ENCODE measurements at regions not wholly inside any gene's neighbourhood (a gene's known extent, or its start where the extent isn't known, plus 50 kb on each side); places are given as distances from the start of the nearest gene placed in this dataset.

DNA sequence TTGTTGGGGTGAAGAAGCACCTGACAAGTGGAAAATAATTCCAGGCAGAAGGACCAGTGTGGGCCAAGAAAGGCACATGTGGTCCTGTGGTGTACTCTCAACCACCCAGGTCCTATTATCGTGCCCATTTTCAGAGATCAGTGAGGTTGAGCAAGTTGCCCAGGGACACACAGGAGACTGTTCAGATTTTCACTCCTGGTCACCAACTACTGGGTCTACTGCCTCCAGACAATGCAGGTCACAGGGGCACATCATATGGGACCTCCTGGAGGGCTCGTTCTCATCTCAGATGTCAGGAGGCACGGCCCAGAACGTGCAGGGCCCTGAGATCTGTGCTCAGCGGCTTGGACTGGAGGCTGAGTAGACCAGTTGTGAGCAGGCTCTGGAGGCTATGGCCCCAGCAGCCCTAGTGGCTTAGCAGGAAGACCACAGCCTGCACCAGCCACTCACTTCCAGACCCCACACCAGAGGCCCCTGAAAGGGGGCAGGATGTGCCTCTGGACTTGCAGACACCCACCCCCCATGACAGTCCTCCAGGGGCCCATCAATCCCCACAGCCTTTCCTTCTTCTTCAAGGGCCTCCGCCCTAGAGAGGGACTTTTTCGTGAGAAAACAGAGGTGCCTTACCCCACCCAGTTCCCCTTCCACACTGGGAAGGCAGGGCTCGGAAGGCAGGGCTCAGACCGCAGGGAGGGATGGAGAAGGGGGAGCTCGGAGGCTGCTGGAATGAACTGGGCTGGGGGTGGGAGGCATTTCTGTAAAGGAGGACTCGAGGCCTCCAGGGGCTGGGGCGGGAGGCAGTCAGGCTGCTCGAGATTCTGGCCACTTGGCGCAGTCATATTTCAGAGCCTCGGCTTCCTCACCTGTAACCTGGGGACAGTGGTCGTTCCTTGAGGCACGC, 82.7 kb upstream of the NEURL1B start:
- TF ChIP-seq, protein P1, sequence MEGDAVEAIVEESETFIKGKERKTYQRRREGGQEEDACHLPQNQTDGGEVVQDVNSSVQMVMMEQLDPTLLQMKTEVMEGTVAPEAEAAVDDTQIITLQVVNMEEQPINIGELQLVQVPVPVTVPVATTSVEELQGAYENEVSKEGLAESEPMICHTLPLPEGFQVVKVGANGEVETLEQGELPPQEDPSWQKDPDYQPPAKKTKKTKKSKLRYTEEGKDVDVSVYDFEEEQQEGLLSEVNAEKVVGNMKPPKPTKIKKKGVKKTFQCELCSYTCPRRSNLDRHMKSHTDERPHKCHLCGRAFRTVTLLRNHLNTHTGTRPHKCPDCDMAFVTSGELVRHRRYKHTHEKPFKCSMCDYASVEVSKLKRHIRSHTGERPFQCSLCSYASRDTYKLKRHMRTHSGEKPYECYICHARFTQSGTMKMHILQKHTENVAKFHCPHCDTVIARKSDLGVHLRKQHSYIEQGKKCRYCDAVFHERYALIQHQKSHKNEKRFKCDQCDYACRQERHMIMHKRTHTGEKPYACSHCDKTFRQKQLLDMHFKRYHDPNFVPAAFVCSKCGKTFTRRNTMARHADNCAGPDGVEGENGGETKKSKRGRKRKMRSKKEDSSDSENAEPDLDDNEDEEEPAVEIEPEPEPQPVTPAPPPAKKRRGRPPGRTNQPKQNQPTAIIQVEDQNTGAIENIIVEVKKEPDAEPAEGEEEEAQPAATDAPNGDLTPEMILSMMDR (IDR thresholded peaks at IDR 0.05) = no peak
- TF ChIP-seq POLR2A (IDR thresholded peaks at IDR 0.05) = no peak

Measured in right lobe of liver (tissue), 4 donors.